Adrenal gland (tissue), 9 donors: ENCODE measurements at regions not wholly inside any gene's neighbourhood (a gene's known extent, or its start where the extent isn't known, plus 50 kb on each side); places are given as distances from the start of the nearest gene placed in this dataset.

ENCODE experiments used
- DNase-seq, 7 donors: peaks; one replicate each; pipeline ENCODE4 v3.0.0-alpha.2; 2019 to 2020
- H3K27ac ChIP-seq, 5 donors: fragments of 200-600 bp; sonication (generic) in 4 of 5; 1 replicate in 3 of 5; 2 replicates in 2 of 5; pipeline versions ENCODE4 v1.5.1 to v1.8.0; 2016 to 2020; ENCODE audit warnings: mild to moderate bottlenecking in 1 of 5
- H3K27me3 ChIP-seq: fragments of 200-600 bp; 2 replicates; pipeline ENCODE4 v1.8.0; 2021
- H3K36me3 ChIP-seq, 2 donors: fragments of 200-600 bp; replicated peaks in 1 of 2; 1 replicate in 1 of 2; 2 replicates in 1 of 2; pipeline versions ENCODE4 v1.5.1 to v1.8.0; 2018 to 2022
- H3K4me1 ChIP-seq, 2 donors: fragments of 200-600 bp; replicated peaks in 1 of 2; 1 replicate in 1 of 2; 2 replicates in 1 of 2; pipeline versions ENCODE4 v1.5.1 to v1.8.0; 2018 to 2021
- H3K4me3 ChIP-seq, 4 donors: fragments of 200-600 bp; sonication (generic) in 3 of 4; one replicate each; pipeline ENCODE4 v1.5.1; 2016 to 2018
- H3K9me3 ChIP-seq, 3 donors: fragments of 200-600 bp; sonication (generic) in 1 of 3; replicated peaks in 1 of 3; 1 replicate in 2 of 3; 2 replicates in 1 of 3; pipeline versions ENCODE4 v1.5.1 to v1.8.0; 2016 to 2021
- POLR2A ChIP-seq, 2 donors: fragments of 450-650 bp; IDR thresholded peaks; one replicate each; pipeline ENCODE4 v1.6.1; 2017; ENCODE audit warnings: antibody characterized with exemption in 2 of 2, mild to moderate bottlenecking in 2 of 2, moderate library complexity in 1 of 2
- WGBS, 4 donors: extraction: QIAGEN DNeasy Blood & Tissue Kit in 2 of 4; methylation state at CpG; one replicate each; pipeline versions ENCODE4 v1.1.5 to v1.1.7; 2013 to 2017; 5-methylcytosine and 5-hydroxymethylcytosine counted together
- intact Hi-C, 2 donors: fragments of 100-400 bp; cut with DNase I; formaldehyde crosslinking; loops; one replicate each; pipeline versions ENCODE4 v1.14.1 to v1.15.0; 2022 to 2023
- TF ChIP-seq, protein P1 (sequence below), 6 experiments: fragments of 450-650 bp in 4 of 6; fragments of 200-600 bp in 2 of 6; sonication (generic) in 1 of 6; IDR thresholded peaks; 1 replicate in 5 of 6; 2 replicates in 1 of 6; pipeline versions ENCODE4 v1.5.1 to v1.8.0; 2016 to 2021; ENCODE audit warnings: antibody characterized with exemption in 6 of 6, mild to moderate bottlenecking in 2 of 6, moderate library complexity in 1 of 6
- donor health status: healthy with polysubstance abuse.
- donor health status: Bipolar disorder and iron deficiency.
- donor health status: DM: yes; HTN: yes; CAD: no.
- donor health status: DM: no; HTN: no; CAD: no.
- donor health status: DM: no; HTN: no; CAD: no.

DNA sequence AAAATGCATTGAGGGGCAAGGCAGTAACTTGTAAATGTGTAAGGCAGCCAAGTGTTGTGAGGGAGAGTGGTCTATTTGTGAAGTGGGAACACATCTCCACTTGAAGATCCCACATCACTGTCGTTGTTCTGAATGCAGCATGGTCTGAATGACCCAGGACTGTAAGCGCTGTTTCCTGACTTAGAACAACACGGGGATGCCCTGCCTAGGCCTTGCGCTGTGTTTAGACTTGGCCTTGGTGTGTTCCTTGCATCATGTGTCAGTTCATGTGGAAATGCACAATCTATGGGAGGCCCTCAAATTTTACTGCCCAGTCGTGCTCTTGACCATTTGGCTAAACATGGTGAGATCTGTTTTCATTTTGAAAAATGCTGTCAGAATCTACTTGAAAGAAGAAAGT lies 205.1 kb downstream of the SOX11 start:
- no peaks in the 10 kb centered on the region for H3K4me1 ChIP-seq
- TF ChIP-seq POLR2A (IDR thresholded peaks at IDR 0.05) = no peak
- no peaks in the 10 kb centered on the region for H3K9me3 ChIP-seq
- H3K36me3 ChIP-seq = no peaks in the 10 kb centered on the region
- intact Hi-C loops = no loop called here
- 69 to 79% (median 77%) methylated on average over 5 of the region's 5 CpGs for WGBS, 4 donors
- no peak overlapping the region for H3K27ac ChIP-seq
- no peak for DNase-seq
- no peak overlapping the region for H3K4me3 ChIP-seq
- no peaks in the 10 kb centered on the region for H3K27me3 ChIP-seq

DNA sequence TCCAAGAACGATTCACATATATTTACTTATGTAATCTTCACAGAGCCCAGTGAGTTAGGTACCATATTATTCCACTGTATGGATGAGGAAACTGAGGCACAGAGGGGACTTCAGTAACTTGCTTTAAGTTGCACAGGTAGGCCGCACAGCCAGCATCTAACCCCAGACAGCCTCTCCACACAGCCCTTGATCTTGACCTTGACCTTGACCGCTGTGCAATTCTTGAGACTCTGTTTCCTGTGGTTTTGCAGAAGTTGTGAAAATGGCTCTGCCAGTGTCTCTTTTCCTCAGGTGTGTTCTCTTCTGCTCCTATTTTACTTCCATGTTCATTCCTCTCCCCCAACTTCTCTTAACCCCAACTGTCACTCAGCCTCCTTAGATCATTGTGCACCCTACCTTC lies 206.5 kb downstream of the SOX11 start:
- DNase-seq = no peak
- intact Hi-C loops = no loop called here
- WGBS, 4 donors = 73 to 86% (median 76%) methylated on average over 3 of the region's 3 CpGs
- Histone ChIP-seq H3K36me3 (no peaks in the 10 kb centered on the region), H3K27ac (no peak overlapping the region), H3K4me1 (no peaks in the 10 kb centered on the region), H3K4me3 (no peak overlapping the region), H3K9me3 (no peaks in the 10 kb centered on the region), H3K27me3 (no peaks in the 10 kb centered on the region)
- TF ChIP-seq POLR2A (IDR thresholded peaks at IDR 0.05) = no peak
- TF ChIP-seq, protein P1, sequence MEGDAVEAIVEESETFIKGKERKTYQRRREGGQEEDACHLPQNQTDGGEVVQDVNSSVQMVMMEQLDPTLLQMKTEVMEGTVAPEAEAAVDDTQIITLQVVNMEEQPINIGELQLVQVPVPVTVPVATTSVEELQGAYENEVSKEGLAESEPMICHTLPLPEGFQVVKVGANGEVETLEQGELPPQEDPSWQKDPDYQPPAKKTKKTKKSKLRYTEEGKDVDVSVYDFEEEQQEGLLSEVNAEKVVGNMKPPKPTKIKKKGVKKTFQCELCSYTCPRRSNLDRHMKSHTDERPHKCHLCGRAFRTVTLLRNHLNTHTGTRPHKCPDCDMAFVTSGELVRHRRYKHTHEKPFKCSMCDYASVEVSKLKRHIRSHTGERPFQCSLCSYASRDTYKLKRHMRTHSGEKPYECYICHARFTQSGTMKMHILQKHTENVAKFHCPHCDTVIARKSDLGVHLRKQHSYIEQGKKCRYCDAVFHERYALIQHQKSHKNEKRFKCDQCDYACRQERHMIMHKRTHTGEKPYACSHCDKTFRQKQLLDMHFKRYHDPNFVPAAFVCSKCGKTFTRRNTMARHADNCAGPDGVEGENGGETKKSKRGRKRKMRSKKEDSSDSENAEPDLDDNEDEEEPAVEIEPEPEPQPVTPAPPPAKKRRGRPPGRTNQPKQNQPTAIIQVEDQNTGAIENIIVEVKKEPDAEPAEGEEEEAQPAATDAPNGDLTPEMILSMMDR (IDR thresholded peaks at IDR 0.05) = no peak

DNA sequence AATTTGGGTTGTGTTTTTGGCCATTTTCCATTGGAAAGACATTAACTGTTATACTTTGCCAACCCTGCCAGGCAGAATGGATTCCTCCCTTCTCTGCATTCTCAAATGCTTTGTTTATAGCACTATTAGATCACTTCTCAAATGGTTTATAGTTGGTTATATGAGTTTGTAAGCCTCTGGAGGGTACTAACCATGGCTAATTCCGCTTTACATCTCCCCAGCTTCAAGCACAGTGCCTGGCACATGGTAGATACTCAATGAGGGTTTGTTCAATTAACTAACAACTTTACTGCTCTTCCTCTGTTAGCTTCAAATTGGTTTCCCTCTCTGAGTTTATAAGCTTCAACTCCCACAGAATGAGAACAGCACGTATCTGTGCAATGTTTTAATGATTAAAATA lies 213.5 kb downstream of the SOX11 start:
- TF ChIP-seq, protein P1 (IDR thresholded peaks at IDR 0.05) = no peak
- no peak for TF ChIP-seq POLR2A (IDR thresholded peaks at IDR 0.05)
- no peak overlapping the region for H3K27ac ChIP-seq
- H3K36me3 ChIP-seq = no peaks in the 10 kb centered on the region
- H3K4me3 ChIP-seq = no peak overlapping the region
- H3K4me1 ChIP-seq = no peaks in the 10 kb centered on the region
- intact Hi-C loops = no loop called here
- no peaks in the 10 kb centered on the region for H3K9me3 ChIP-seq
- H3K27me3 ChIP-seq = no peaks in the 10 kb centered on the region
- 60 to 68% (median 62%) methylated on average over 2 of the region's 2 CpGs for WGBS, 4 donors
- DNase-seq = no peak

DNA sequence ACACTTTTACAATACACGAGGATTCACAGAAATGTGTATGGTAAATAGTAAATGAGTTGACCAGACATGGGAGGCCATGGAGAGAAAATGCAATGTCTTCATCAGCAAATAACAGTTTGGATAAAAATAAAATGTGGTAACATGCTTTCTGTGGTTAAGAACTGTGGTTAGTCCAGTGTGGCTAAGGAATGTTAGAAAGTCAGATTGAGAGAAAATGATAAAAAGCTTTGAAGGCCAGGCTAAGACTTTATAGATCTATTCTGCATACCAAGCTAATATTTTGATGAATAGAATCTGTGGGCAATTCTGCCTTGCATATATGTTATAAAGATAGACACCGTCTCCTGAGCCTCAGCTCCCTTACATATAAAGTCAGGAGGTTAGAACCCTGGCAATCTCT lies 215.9 kb downstream of the SOX11 start:
- intact Hi-C loops = no loop called here
- WGBS, 4 donors = 66 to 82% (median 72%) methylated on average over 2 of the region's 2 CpGs
- Histone ChIP-seq H3K27ac (no peak overlapping the region), H3K9me3 (no peaks in the 10 kb centered on the region), H3K27me3 (no peaks in the 10 kb centered on the region), H3K36me3 (no peaks in the 10 kb centered on the region), H3K4me3 (no peak overlapping the region), H3K4me1 (no peaks in the 10 kb centered on the region)
- DNase-seq = no peak
- TF ChIP-seq POLR2A (IDR thresholded peaks at IDR 0.05) = no peak
- TF ChIP-seq, protein P1 (IDR thresholded peaks at IDR 0.05) = no peak

DNA sequence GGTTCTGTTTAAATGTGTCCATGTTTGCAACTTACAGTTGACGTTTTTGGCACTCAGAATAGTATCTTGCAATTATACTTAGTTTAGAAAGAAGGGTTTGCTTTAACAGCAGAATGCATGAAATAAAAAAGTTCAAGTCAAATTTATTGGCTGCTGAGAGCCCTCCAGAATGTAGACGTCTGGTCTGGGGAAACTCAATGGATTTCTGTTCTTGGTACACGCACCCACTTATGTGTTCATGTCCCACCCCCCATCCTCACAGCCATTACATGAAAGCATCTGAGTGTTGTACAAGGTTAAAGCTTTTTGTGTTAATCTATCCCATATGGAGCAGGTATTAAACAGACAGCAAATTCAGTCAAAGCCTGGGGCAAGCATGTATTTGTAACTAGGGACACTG lies 219.5 kb downstream of the SOX11 start:
- intact Hi-C loops = no loop called here
- WGBS, 4 donors = 34 to 47% (median 45%) methylated on average over 3 of the region's 3 CpGs

More for the DNA sequence above, 219.5 kb downstream of the SOX11 start:
- Histone ChIP-seq H3K4me1 (no peaks in the 10 kb centered on the region), H3K27me3 (no peaks in the 10 kb centered on the region), H3K27ac (no peak overlapping the region), H3K36me3 (no peaks in the 10 kb centered on the region), H3K4me3 (no peak overlapping the region), H3K9me3 (no peaks in the 10 kb centered on the region)
- TF ChIP-seq POLR2A (IDR thresholded peaks at IDR 0.05) = no peak
- TF ChIP-seq, protein P1 (IDR thresholded peaks at IDR 0.05) = no peak
- no peak for DNase-seq
